Epithelial cell of proximal tubule (primary cell): ENCODE measurements at regions not wholly inside any gene's neighbourhood (a gene's known extent, or its start where the extent isn't known, plus 50 kb on each side); places are given as distances from the start of the nearest gene placed in this dataset.

ENCODE experiments used
- DNase-seq: peaks from one replicate; pipeline ENCODE4 v3.0.0-alpha.2; 2011; ENCODE audit warnings: low read depth
- H3K4me3 ChIP-seq: 2 replicates; pipeline ENCODE4 v1.5.1; 2011; ENCODE audit warnings: low read depth, mild to moderate bottlenecking, low read length
- TF ChIP-seq, protein P1 (sequence below): conservative IDR thresholded peaks from 2 replicates; pipeline ENCODE4 v1.5.1; 2012; ENCODE audit warnings: low read depth, mild to moderate bottlenecking, low read length

DNA sequence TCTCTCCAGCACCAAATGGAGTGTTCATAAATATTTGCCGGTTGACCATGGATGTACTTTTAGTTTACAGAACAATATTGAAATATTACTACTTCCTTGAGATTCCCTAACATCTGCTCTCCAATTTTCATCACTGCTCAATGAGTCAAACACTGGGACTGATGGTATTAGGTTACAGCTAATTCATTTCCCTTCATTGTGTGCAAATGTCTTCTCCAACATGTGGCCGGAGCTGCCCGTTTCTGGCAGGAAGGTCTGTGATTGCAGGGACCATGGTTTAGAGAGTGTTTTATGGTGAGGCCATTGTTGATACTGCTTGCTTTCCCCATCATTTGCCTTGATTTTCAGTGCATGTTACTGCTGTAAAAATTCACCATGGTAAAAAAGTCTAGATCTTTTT lies 209.3 kb downstream of the HS3ST3B1 start:
- no peak for DNase-seq
- no peak overlapping the region for H3K4me3 ChIP-seq
- TF ChIP-seq, protein P1, sequence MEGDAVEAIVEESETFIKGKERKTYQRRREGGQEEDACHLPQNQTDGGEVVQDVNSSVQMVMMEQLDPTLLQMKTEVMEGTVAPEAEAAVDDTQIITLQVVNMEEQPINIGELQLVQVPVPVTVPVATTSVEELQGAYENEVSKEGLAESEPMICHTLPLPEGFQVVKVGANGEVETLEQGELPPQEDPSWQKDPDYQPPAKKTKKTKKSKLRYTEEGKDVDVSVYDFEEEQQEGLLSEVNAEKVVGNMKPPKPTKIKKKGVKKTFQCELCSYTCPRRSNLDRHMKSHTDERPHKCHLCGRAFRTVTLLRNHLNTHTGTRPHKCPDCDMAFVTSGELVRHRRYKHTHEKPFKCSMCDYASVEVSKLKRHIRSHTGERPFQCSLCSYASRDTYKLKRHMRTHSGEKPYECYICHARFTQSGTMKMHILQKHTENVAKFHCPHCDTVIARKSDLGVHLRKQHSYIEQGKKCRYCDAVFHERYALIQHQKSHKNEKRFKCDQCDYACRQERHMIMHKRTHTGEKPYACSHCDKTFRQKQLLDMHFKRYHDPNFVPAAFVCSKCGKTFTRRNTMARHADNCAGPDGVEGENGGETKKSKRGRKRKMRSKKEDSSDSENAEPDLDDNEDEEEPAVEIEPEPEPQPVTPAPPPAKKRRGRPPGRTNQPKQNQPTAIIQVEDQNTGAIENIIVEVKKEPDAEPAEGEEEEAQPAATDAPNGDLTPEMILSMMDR, result no peak

- TF ChIP-seq, protein P1, result no peak
- no peak overlapping the region for H3K4me3 ChIP-seq
These were observed 207.3 kb downstream of the HS3ST3B1 start for GRCh38 chr17:14508156-14508555.

DNA sequence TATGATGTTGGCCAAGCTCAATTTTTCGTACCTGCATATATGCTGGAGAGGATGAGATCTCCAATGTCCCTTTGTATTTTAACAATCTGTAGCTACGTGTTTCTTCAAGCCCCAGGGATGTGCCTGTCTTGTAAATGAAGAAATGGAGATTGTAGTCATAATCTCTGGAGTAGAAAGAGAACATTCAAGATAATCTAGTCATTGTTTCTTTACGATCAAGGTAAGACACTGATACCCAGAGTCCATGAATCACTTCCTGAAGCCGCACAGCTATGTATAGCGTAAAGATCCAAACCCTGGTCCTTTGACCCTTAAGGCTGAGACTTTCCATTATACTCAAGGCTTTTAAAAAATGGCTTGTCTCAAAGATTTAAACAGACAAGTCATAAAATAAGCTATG lies 205.5 kb downstream of the HS3ST3B1 start:
- TF ChIP-seq, protein P1, result no peak
- DNase-seq, result no peak
- no peak overlapping the region for H3K4me3 ChIP-seq

More at GRCh38 chr17:14508156-14508555, 207.3 kb downstream of the HS3ST3B1 start:
- DNase-seq, result no peak

GRCh38 chr17:14505606-14506005 lies 204.7 kb downstream of the HS3ST3B1 start:
- TF ChIP-seq, protein P1, result no peak
- no peak for DNase-seq
- H3K4me3 ChIP-seq, result no peak overlapping the region

DNA sequence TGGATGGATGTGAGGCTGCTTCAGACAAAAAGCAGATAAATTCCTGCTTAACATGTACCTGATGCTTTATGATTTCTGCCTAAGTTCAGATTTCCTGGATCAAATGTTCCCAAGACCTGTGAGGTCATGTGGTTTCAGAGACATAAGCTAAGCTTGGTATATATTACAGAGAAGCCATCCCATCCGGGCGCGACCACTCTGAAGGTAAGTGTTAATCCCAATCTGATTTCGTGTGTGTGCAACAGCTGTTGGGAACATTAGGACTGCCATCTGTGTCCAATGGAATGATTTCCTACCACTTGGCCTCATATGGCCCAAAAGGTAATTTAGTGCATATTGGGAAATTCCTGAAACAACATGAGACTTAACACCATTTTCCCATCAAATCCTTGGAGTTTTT lies 199.1 kb downstream of the HS3ST3B1 start:
- no peak for DNase-seq
- TF ChIP-seq, protein P1, result no peak
- no peak overlapping the region for H3K4me3 ChIP-seq

DNA sequence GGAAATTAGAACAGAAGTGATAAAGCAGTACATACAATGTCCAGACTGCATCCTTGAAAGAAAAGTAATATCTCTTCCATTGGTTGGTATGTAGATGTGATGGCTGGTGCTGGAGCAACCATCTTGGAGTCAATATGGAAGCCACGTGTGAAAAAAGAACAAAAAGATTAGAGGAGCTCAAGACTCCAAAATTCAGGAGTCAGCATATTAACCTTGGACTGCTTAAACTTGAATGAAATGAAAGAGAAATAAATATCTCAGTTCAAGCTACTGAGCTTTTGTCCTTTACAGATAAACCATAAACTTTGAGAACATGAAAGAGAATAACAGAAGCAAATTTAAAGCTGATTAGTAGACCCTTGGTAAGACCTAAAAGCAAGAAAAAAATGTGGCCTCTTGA lies 197.9 kb downstream of the HS3ST3B1 start:
- DNase-seq, result no peak
- TF ChIP-seq, protein P1, result no peak
- no peak overlapping the region for H3K4me3 ChIP-seq

DNA sequence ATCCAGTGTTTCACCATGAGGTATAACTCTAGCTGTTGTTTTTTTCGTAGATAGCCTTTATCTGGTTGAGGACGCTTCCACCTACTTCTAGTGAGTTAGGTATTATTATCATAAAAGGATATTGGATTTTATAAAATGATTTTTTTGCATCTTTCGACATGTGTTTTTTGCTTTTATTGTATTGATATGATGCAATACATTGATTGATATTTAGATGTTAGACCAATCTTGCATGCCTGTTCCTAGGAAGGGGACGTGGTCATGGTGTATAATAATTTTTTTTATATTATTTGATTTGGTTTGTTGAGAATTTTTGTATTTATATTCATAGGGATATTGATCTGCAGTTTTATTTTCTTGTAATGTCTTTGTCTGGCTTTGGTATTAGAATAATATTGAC lies 193.3 kb downstream of the HS3ST3B1 start:
- TF ChIP-seq, protein P1, result no peak
- H3K4me3 ChIP-seq, result no peak overlapping the region
- no peak for DNase-seq
